ENCODE measurements at regions not wholly inside any gene's neighbourhood (a gene's known extent, or its start where the extent isn't known, plus 50 kb on each side); places are given as distances from the start of the nearest gene placed in this dataset.

DNA sequence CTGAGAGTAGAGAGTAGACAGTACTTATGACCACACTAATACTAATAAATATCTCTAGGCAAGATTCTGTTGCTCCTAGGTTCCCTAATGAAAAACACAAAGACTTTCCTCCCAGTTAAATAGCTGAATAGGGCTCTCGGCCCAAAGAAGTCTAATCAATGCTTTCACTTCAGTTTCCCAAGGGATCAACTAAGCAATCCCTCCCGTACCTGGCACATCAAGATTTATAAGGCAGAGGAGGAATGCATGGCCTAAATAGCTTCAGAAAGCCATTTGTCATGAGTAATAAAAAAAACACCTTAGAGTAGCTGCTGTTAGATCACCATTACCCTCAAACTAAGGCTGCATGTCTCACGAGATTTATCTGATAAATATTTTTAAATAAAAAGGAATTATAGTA lies 56.8 kb upstream of the EXOC1L start:
- H3K9ac ChIP-seq (ENCODE audit: low read length): no peak overlapping the region
- no peak overlapping the region for H3K4me3 ChIP-seq (ENCODE audit: low read length)
- BruUV-seq (replicated peaks): no TSS peak
- no peak overlapping the region for H3K27ac ChIP-seq (ENCODE audit: low read length)
- H3K36me3 ChIP-seq (ENCODE audit: low read depth, low read length): no peaks in the 10 kb centered on the region
- DNase-seq: no peak
- no peaks in the 10 kb centered on the region for H3F3A ChIP-seq (ENCODE audit: low read length, unreplicated experiment)
- ATAC-seq: no peak
- no peak overlapping the region for H3K4me2 ChIP-seq (ENCODE audit: low read length)
- no peaks in the 10 kb centered on the region for H3K27me3 ChIP-seq (ENCODE audit: low read length)
- CTCF ChIA-PET: no interaction called here
- no peaks in the 10 kb centered on the region for H4K20me1 ChIP-seq (ENCODE audit: low read length)
- intact Hi-C loops (cut with micrococcal nuclease): no loop called here
- POLR2A ChIA-PET (ENCODE audit: unreplicated experiment): no interaction called here
- TF ChIP-seq, protein P1, sequence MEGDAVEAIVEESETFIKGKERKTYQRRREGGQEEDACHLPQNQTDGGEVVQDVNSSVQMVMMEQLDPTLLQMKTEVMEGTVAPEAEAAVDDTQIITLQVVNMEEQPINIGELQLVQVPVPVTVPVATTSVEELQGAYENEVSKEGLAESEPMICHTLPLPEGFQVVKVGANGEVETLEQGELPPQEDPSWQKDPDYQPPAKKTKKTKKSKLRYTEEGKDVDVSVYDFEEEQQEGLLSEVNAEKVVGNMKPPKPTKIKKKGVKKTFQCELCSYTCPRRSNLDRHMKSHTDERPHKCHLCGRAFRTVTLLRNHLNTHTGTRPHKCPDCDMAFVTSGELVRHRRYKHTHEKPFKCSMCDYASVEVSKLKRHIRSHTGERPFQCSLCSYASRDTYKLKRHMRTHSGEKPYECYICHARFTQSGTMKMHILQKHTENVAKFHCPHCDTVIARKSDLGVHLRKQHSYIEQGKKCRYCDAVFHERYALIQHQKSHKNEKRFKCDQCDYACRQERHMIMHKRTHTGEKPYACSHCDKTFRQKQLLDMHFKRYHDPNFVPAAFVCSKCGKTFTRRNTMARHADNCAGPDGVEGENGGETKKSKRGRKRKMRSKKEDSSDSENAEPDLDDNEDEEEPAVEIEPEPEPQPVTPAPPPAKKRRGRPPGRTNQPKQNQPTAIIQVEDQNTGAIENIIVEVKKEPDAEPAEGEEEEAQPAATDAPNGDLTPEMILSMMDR (conservative IDR thresholded peaks at IDR 0.05; ENCODE audit: low read depth, low read length): no peak
- TF ChIP-seq EZH2 (IDR thresholded peaks at IDR 0.05; ENCODE audit: low read length, unreplicated experiment) (no peak), EZH2phosphoT487 (IDR thresholded peaks at IDR 0.05; ENCODE audit: borderline replicate concordance, low read length) (no peak)
- H3K9me3 ChIP-seq (ENCODE audit: low read length): no peaks in the 10 kb centered on the region
- H2AFZ ChIP-seq (ENCODE audit: low read length): peak overlapping the region; percentile 31; the same call in 1 of the 2 replicates
- H3K4me1 ChIP-seq (ENCODE audit: insufficient read depth, low read length): peaks cover 3% of the 10 kb centered on the region; the same call in 1 of the 2 replicates
- no peaks in the 10 kb centered on the region for H3K79me2 ChIP-seq (ENCODE audit: low read length)
- H3K9me2 ChIP-seq (replicated peaks; ENCODE audit: low read length): no peaks in the 10 kb centered on the region

DNA sequence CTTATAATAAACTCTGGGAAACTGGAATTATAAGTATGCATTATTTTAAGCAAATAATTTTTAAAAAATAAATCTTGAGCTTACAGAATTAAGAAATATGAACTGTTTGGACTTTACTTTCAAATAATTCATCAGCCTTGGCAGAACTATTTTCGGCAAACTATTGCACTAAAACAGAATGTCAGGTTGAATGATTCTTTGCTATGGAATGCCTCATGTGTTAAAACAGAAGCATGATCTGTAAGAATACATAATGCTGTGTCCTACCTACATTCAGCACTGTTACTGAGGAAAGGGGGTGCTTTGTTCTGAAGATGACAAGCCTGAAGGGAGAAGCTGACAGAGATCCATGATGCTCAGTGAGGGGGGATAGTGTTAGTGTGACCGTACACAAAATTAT lies 55.6 kb upstream of the EXOC1L start:
- Histone ChIP-seq H3F3A (ENCODE audit: low read length, unreplicated experiment) (no peaks in the 10 kb centered on the region), H3K4me1 (ENCODE audit: insufficient read depth, low read length) (0 out of 2 replicates have a peak, but pooled peaks cover 6% of the 10 kb centered on the region), H3K9ac (ENCODE audit: low read length) (no peak overlapping the region), H3K9me2 (replicated peaks; ENCODE audit: low read length) (no peaks in the 10 kb centered on the region), H3K4me3 (ENCODE audit: low read length) (no peak overlapping the region), H2AFZ (ENCODE audit: low read length) (no peak overlapping the region), H3K36me3 (ENCODE audit: low read depth, low read length) (no peaks in the 10 kb centered on the region), H3K79me2 (ENCODE audit: low read length) (no peaks in the 10 kb centered on the region), H3K27me3 (ENCODE audit: low read length) (no peaks in the 10 kb centered on the region), H3K27ac (ENCODE audit: low read length) (no peak overlapping the region), H3K9me3 (ENCODE audit: low read length) (no peaks in the 10 kb centered on the region), H3K4me2 (ENCODE audit: low read length) (no peak overlapping the region), H4K20me1 (ENCODE audit: low read length) (no peaks in the 10 kb centered on the region)
- POLR2A ChIA-PET (ENCODE audit: unreplicated experiment): no interaction called here
- no peak for TF ChIP-seq EZH2 (IDR thresholded peaks at IDR 0.05; ENCODE audit: low read length, unreplicated experiment)
- TF ChIP-seq, protein P1 (conservative IDR thresholded peaks at IDR 0.05; ENCODE audit: low read depth, low read length): no peak
- no peak for TF ChIP-seq EZH2phosphoT487 (IDR thresholded peaks at IDR 0.05; ENCODE audit: borderline replicate concordance, low read length)
- CTCF ChIA-PET: no interaction called here
- BruUV-seq (replicated peaks): no TSS peak
- no peak for DNase-seq
- no peak for ATAC-seq
- intact Hi-C loops (cut with micrococcal nuclease): no loop called here

DNA sequence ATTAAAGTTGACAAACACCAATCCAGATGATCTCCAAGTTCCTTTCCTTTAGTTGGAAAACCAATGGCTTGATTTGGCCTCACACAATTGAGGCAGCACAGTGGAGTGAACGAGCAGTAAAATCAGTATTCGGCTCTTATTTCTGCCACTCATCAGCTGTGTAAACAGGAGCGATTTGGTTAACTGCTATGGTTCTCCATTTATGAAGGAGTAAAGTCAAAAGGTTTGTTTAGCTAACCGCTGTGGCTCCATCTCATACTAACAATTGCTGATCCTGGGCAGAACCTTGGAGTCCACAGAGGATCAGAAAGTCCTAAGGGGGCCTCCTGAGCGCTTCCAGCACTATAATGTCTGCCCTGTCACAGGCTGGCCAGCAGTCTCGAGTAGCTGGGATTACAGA lies 54.5 kb upstream of the EXOC1L start:
- no peaks in the 10 kb centered on the region for H4K20me1 ChIP-seq (ENCODE audit: low read length)
- no peaks in the 10 kb centered on the region for H3K27me3 ChIP-seq (ENCODE audit: low read length)
- no peaks in the 10 kb centered on the region for H3K9me2 ChIP-seq (replicated peaks; ENCODE audit: low read length)
- no peak overlapping the region for H3K9ac ChIP-seq (ENCODE audit: low read length)
- H3K79me2 ChIP-seq (ENCODE audit: low read length): no peaks in the 10 kb centered on the region
- H3K4me1 ChIP-seq (ENCODE audit: insufficient read depth, low read length): 0 out of 2 replicates have a peak, but pooled peaks cover 6% of the 10 kb centered on the region
- H3K27ac ChIP-seq (ENCODE audit: low read length): no peak overlapping the region
- H2AFZ ChIP-seq (ENCODE audit: low read length): no peak overlapping the region
- intact Hi-C loops (cut with micrococcal nuclease): no loop called here
- ATAC-seq (no peak), DNase-seq (no peak)
- POLR2A ChIA-PET (ENCODE audit: unreplicated experiment): no interaction called here
- no peaks in the 10 kb centered on the region for H3F3A ChIP-seq (ENCODE audit: low read length, unreplicated experiment)
- no peak overlapping the region for H3K4me3 ChIP-seq (ENCODE audit: low read length)
- CTCF ChIA-PET: no interaction called here
- H3K4me2 ChIP-seq (ENCODE audit: low read length): no peak overlapping the region
- no peaks in the 10 kb centered on the region for H3K36me3 ChIP-seq (ENCODE audit: low read depth, low read length)
- no TSS peak for BruUV-seq (replicated peaks)
- TF ChIP-seq EZH2phosphoT487 (IDR thresholded peaks at IDR 0.05; ENCODE audit: borderline replicate concordance, low read length) (no peak), EZH2 (IDR thresholded peaks at IDR 0.05; ENCODE audit: low read length, unreplicated experiment) (no peak)
- TF ChIP-seq, protein P1 (conservative IDR thresholded peaks at IDR 0.05; ENCODE audit: low read depth, low read length): no peak
- H3K9me3 ChIP-seq (ENCODE audit: low read length): no peaks in the 10 kb centered on the region
